ENCODE measurements at regions not wholly inside any gene's neighbourhood (a gene's known extent, or its start where the extent isn't known, plus 50 kb on each side); places are given as distances from the start of the nearest gene placed in this dataset.

DNA sequence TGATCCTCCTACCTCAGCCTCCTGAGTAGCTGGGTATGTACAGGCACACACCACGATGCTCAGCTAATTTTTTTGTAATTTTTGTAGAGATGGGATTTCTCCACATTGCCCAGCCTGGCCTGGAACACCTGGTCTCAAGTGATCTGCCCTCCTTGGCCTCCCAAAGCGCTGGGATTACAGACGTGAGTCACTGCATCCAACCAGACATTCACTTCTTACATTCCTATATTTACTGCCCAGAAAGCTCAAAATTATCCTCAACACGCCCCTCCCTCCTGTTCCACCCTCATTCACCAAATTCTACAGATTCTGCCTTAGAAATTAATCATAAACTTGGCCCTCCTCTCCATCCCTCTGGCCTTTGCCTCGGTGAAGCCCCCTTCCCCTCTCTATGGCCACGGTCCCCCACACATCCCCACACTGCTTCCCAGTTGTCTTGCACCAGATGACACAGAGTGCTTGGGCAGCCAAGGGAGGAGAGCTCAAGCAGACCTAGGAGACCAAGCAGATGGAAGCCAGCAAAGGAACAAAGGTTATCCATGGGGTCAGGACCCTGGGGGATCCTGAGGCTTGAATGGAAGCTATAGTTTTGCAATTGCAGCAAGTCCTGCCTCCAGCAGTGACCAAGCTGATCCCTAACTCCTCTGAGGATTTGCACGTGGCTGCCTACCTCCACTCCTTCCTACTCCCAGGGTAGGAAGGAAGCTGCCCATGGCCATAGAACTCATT is 213.2 kb upstream of the FOXN3 start:
- TF ChIP-seq POLR2A (IDR thresholded peaks at IDR 0.05) (no peak), POLR2AphosphoS5 (IDR thresholded peaks at IDR 0.05) (no peak), EP300 (IDR thresholded peaks at IDR 0.05) (no peak)
- TF ChIP-seq, protein P1, sequence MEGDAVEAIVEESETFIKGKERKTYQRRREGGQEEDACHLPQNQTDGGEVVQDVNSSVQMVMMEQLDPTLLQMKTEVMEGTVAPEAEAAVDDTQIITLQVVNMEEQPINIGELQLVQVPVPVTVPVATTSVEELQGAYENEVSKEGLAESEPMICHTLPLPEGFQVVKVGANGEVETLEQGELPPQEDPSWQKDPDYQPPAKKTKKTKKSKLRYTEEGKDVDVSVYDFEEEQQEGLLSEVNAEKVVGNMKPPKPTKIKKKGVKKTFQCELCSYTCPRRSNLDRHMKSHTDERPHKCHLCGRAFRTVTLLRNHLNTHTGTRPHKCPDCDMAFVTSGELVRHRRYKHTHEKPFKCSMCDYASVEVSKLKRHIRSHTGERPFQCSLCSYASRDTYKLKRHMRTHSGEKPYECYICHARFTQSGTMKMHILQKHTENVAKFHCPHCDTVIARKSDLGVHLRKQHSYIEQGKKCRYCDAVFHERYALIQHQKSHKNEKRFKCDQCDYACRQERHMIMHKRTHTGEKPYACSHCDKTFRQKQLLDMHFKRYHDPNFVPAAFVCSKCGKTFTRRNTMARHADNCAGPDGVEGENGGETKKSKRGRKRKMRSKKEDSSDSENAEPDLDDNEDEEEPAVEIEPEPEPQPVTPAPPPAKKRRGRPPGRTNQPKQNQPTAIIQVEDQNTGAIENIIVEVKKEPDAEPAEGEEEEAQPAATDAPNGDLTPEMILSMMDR (IDR thresholded peaks at IDR 0.05), result no peak
- H3K4me1 ChIP-seq, result peaks cover 12% of the 10 kb centered on the region
- 88% methylated on average over 7 of the region's 7 CpGs for WGBS
- DNase-seq (ENCODE audit: low spot score in 2 of 2), result no peak
- H3K27ac ChIP-seq, result no peak overlapping the region
- H3K27me3 ChIP-seq, result no peaks in the 10 kb centered on the region
- no peak overlapping the region for H3K4me3 ChIP-seq
- no peaks in the 10 kb centered on the region for H3K9me3 ChIP-seq
- H3K36me3 ChIP-seq, result no peaks in the 10 kb centered on the region

DNA sequence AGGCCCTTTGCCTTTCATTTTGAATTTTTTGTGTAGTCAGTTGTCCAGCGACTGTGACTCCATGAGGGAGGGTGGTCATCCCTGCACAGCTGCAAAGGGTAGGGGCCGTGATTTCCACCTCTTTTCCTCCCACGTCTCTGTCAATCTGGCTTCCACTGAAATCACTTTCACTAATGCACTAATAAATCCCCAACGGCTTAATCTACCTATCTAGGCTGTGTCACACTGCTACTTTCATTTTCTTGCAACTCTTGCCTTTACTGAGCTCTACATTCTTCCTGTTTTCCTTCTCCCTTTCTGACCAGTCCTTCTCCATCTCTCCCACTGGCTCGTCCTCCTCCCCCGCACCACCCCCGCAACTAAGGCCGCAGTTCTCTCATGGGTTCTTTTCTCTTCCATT is 212.3 kb upstream of the FOXN3 start:
- H3K9me3 ChIP-seq, result no peaks in the 10 kb centered on the region
- no peaks in the 10 kb centered on the region for H3K36me3 ChIP-seq
- no peak for DNase-seq (ENCODE audit: low spot score in 2 of 2)
- no peak overlapping the region for H3K27ac ChIP-seq
- no peaks in the 10 kb centered on the region for H3K27me3 ChIP-seq
- TF ChIP-seq, protein P1 (IDR thresholded peaks at IDR 0.05), result no peak
- TF ChIP-seq EP300 (IDR thresholded peaks at IDR 0.05) (no peak), POLR2A (IDR thresholded peaks at IDR 0.05) (no peak), POLR2AphosphoS5 (IDR thresholded peaks at IDR 0.05) (no peak)
- H3K4me3 ChIP-seq, result no peak overlapping the region
- WGBS, result 71% methylated on average over 8 of the region's 8 CpGs
- H3K4me1 ChIP-seq, result peaks cover 16% of the 10 kb centered on the region

DNA sequence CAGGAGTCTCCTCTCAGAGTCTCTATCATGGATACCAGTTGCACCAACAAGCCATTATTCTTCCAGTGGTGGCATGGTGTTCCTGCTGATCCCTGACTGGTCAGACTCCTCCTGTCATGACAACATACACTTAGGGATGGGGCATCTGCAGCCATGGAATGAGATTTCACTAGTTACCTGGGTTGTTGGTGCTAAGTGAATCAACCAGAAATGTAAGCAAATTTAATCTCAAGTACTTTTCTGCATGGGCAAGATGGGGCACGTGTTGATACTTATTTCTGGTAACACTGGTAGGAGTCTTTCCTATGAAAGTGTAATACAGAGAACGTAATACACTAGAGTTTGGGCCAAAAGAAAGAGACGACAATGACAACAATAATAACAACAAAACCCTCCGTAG is 211.5 kb upstream of the FOXN3 start:
- no peak overlapping the region for H3K27ac ChIP-seq
- 60% methylated on average over 4 of the region's 4 CpGs for WGBS
- TF ChIP-seq POLR2AphosphoS5 (IDR thresholded peaks at IDR 0.05) (no peak), EP300 (IDR thresholded peaks at IDR 0.05) (no peak), POLR2A (IDR thresholded peaks at IDR 0.05) (no peak)
- TF ChIP-seq, protein P1 (IDR thresholded peaks at IDR 0.05), result no peak

DNA sequence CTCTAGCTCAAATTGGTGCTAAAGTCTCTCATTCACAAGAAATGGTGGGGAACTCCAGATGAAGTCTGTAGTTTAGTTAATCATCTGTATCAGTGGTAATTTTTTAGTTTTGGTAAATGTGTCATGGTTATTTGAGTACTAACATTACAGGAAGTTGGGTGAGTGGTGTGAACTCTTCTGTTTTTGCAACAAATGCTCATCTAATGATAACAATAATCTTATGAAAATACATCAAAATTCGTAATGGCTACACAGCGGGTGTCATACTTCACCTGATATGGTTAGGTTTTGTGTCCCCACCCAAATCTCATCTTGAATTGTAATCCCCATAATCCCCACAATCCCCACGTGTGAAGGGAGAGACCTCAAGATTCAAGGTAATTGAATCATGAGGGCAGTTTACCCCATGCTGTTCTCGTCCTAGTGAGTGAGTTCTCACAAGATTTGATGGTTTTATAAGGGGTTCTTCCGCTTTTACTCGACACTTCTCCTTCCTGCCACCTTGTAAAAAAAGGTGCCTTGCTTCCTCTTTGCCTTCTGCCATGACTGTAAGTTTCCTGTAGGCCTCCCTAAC is 209.3 kb upstream of the FOXN3 start:
- no peaks in the 10 kb centered on the region for H3K9me3 ChIP-seq
- peaks cover 16% of the 10 kb centered on the region for H3K4me1 ChIP-seq
- no peak overlapping the region for H3K27ac ChIP-seq
- no peak overlapping the region for H3K4me3 ChIP-seq
- 83% methylated on average over 6 of the region's 6 CpGs for WGBS
- H3K36me3 ChIP-seq, result no peaks in the 10 kb centered on the region
- H3K27me3 ChIP-seq, result no peaks in the 10 kb centered on the region
- TF ChIP-seq POLR2A (IDR thresholded peaks at IDR 0.05), result no peak
- no peak for TF ChIP-seq EP300 (IDR thresholded peaks at IDR 0.05)
- no peak for TF ChIP-seq POLR2AphosphoS5 (IDR thresholded peaks at IDR 0.05)
- TF ChIP-seq, protein P1 (IDR thresholded peaks at IDR 0.05), result no peak
- DNase-seq (ENCODE audit: low spot score in 2 of 2), result no peak

More for the DNA sequence above, 211.5 kb upstream of the FOXN3 start:
- Histone ChIP-seq H3K36me3 (no peaks in the 10 kb centered on the region), H3K4me1 (peaks cover 16% of the 10 kb centered on the region), H3K4me3 (no peak overlapping the region), H3K27me3 (no peaks in the 10 kb centered on the region), H3K9me3 (no peaks in the 10 kb centered on the region)
- DNase-seq (ENCODE audit: low spot score in 2 of 2), result no peak

DNA sequence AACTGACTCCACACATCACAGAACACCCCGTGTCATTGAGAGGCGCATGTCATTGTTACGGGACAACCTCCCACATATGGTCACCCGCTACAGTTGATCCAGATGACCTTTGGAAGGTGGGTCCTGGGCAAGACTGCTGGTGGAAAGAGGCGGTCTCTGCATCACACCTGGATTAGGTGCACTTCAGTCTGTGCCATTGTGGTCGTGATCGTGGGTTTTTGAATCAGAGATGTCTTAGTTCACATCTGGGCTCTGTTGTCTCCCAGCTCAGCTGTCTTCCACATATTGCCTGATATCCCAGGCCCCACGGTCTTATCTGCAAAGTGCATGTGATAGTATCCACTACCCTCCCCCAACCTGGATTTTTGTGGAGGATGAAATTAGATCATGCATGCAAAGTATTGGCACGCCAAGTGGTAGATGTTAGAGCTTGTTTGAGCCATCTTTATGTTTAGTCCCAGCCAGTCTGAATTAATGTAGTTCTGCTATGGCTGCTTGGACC is 208.7 kb upstream of the FOXN3 start:
- H3K27ac ChIP-seq, result no peak overlapping the region
- no peaks in the 10 kb centered on the region for H3K27me3 ChIP-seq
- TF ChIP-seq, protein P1 (IDR thresholded peaks at IDR 0.05), result no peak
- TF ChIP-seq POLR2AphosphoS5 (IDR thresholded peaks at IDR 0.05) (no peak), POLR2A (IDR thresholded peaks at IDR 0.05) (no peak), EP300 (IDR thresholded peaks at IDR 0.05) (no peak)
- H3K4me3 ChIP-seq, result no peak overlapping the region
- WGBS, result 59% methylated on average over 9 of the region's 9 CpGs
- H3K9me3 ChIP-seq, result no peaks in the 10 kb centered on the region
- no peaks in the 10 kb centered on the region for H3K36me3 ChIP-seq
- DNase-seq (ENCODE audit: low spot score in 2 of 2), result no peak
- peaks cover 16% of the 10 kb centered on the region for H3K4me1 ChIP-seq

Measured in suprapubic skin (tissue), 4 donors.